ENCODE measurements at regions not wholly inside any gene's neighbourhood (a gene's known extent, or its start where the extent isn't known, plus 50 kb on each side); places are given as distances from the start of the nearest gene placed in this dataset.

DNA sequence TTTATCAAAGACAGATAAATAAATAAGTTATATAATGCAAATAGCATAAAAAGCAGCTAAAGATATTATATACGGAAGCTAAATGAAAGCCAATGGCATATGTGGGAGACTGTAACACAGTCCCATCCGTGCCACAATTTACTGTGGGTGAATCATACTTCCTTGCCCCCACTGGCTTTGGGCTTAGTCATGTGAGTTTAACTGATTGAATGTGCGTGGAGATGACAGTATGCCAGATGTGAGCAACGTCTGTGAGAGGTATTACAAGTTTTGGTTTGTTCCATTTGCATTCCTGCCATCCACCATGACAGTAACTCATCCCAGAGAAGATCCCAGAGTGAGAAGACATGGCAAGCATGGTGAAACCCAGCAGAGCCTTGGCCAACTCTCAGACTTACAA, 340.0 kb downstream of the SUCLA2 start:
- Histone ChIP-seq H3K79me1 (ENCODE audit: insufficient read depth, low read depth, low read length, poor library complexity, severe bottlenecking) (no peaks in the 10 kb centered on the region), H3K56ac (ENCODE audit: insufficient read length, low read depth, low read length) (no peak overlapping the region), H3K23ac (ENCODE audit: insufficient read length, low read depth, low read length) (no peak overlapping the region), H3K18ac (ENCODE audit: insufficient read length, low read depth, low read length) (no peak overlapping the region), H2BK5ac (ENCODE audit: insufficient read length, low read length) (no peak overlapping the region), H2BK20ac (ENCODE audit: low read depth, low read length, poor library complexity, severe bottlenecking) (no peak overlapping the region), H3T11ph (ENCODE audit: low read length) (no peak overlapping the region), H3K27ac (ENCODE audit: insufficient read length, low read depth, low read length) (no peak overlapping the region), H3K4ac (ENCODE audit: low read depth, low read length) (no peak overlapping the region), H3K79me2 (ENCODE audit: insufficient read depth, low read length) (no peaks in the 10 kb centered on the region), H2AK5ac (ENCODE audit: insufficient read length, low read length) (no peak overlapping the region), H4K8ac (replicated peaks; ENCODE audit: insufficient read length, low read depth, low read length) (no peak overlapping the region), H2BK12ac (ENCODE audit: insufficient read length, low read depth, low read length) (no peak overlapping the region), H3K9me3 (ENCODE audit: control insufficient read depth, low read depth, low read length) (no peaks in the 10 kb centered on the region), H3K4me1 (ENCODE audit: insufficient read depth, low read length) (no peaks in the 10 kb centered on the region), H2BK120ac (ENCODE audit: low read depth, low read length, poor library complexity, severe bottlenecking) (no peak overlapping the region), H2AFZ (ENCODE audit: low read length) (no peak overlapping the region), H2BK15ac (ENCODE audit: low read depth, low read length) (no peak overlapping the region), H4K91ac (ENCODE audit: insufficient read length, low read depth, low read length) (no peak overlapping the region), H3K9ac (ENCODE audit: extremely low read depth, insufficient read length, low read length) (no peak overlapping the region), H3K27me3 (ENCODE audit: insufficient read depth, low read length) (no peaks in the 10 kb centered on the region), H3K14ac (ENCODE audit: insufficient read depth, low read length) (no peak overlapping the region), H3K23me2 (ENCODE audit: insufficient read length, low read depth, low read length, poor library complexity, severe bottlenecking) (no peaks in the 10 kb centered on the region), H4K5ac (ENCODE audit: insufficient read length, low read depth, low read length) (no peak overlapping the region), H3K4me2 (ENCODE audit: insufficient read depth, insufficient read length, low read length) (no peak overlapping the region), H4K20me1 (ENCODE audit: control insufficient read depth, insufficient read depth, insufficient read length) (no peaks in the 10 kb centered on the region)
- TF ChIP-seq, protein P1, sequence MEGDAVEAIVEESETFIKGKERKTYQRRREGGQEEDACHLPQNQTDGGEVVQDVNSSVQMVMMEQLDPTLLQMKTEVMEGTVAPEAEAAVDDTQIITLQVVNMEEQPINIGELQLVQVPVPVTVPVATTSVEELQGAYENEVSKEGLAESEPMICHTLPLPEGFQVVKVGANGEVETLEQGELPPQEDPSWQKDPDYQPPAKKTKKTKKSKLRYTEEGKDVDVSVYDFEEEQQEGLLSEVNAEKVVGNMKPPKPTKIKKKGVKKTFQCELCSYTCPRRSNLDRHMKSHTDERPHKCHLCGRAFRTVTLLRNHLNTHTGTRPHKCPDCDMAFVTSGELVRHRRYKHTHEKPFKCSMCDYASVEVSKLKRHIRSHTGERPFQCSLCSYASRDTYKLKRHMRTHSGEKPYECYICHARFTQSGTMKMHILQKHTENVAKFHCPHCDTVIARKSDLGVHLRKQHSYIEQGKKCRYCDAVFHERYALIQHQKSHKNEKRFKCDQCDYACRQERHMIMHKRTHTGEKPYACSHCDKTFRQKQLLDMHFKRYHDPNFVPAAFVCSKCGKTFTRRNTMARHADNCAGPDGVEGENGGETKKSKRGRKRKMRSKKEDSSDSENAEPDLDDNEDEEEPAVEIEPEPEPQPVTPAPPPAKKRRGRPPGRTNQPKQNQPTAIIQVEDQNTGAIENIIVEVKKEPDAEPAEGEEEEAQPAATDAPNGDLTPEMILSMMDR (conservative IDR thresholded peaks at IDR 0.05) = no peak
- WGBS (ENCODE audit: extremely low coverage, insufficient read length, low lambda C conversion rate) = no CpG with 5 or more reads among the region's 4 CpGs
- H3K36me3 Mint-ChIP-seq (ENCODE audit: insufficient read depth in 1 of 3, low read depth in 3 of 3) = no peaks in the 10 kb centered on the region; a peak in 1 of 7 replicates
- no peak overlapping the region for H3K4me3 Mint-ChIP-seq
- no peak overlapping the region for H3K27ac Mint-ChIP-seq
- no peak for DNase-seq
- no peaks in the 10 kb centered on the region for H3K27me3 Mint-ChIP-seq (ENCODE audit: low read depth)
- peaks cover 0 to 10% of the 10 kb centered on the region in 2 experiments; a peak in 3 of 4 replicates for H3K4me1 Mint-ChIP-seq
- peaks cover 0 to 5% of the 10 kb centered on the region in 2 experiments; a peak in 3 of 5 replicates for H3K9me3 Mint-ChIP-seq

Data from H9 (cell line).